OCI-LY1 (cell line): ENCODE measurements at regions not wholly inside any gene's neighbourhood (a gene's known extent, or its start where the extent isn't known, plus 50 kb on each side); places are given as distances from the start of the nearest gene placed in this dataset.

Experiments used
- H2AFZ ChIP-seq: fragments of 200-600 bp; sonication (generic), shearing (Covaris generic); 2 replicates; pipeline ENCODE4 v1.6.0; 2014; ENCODE audit warnings: antibody characterized with exemption, mild to moderate bottlenecking, low read length
- H3F3A ChIP-seq: fragments of 200-600 bp; sonication (generic), shearing (Covaris generic); 2 replicates; pipeline ENCODE4 v1.6.0; 2014; ENCODE audit warnings: mild to moderate bottlenecking, antibody characterized with exemption, low read length, moderate library complexity; ENCODE audit not compliant: insufficient read depth
- H3K27ac ChIP-seq: fragments of 200-600 bp; sonication (generic); 2 replicates; pipeline ENCODE4 v1.5.1; 2014; ENCODE audit warnings: low read length, mixed run types, mild to moderate bottlenecking, low read depth; ENCODE audit not compliant: poor library complexity, severe bottlenecking
- H3K27me3 ChIP-seq: fragments of 200-600 bp; sonication (generic); 2 replicates; pipeline ENCODE4 v1.6.0; 2014; ENCODE audit warnings: antibody characterized with exemption, mild to moderate bottlenecking, low read length, moderate library complexity; ENCODE audit not compliant: insufficient read depth
- H3K36me3 ChIP-seq: fragments of 200-600 bp; sonication (generic); 2 replicates; pipeline ENCODE4 v1.6.1; 2014; ENCODE audit warnings: mild to moderate bottlenecking, antibody characterized with exemption, low read length, moderate library complexity, mixed read lengths; ENCODE audit not compliant: insufficient read depth
- H3K4me1 ChIP-seq: fragments of 200-600 bp; sonication (generic); 2 replicates; pipeline ENCODE4 v1.5.1; 2014; ENCODE audit warnings: mild to moderate bottlenecking, low read length, moderate library complexity; ENCODE audit not compliant: insufficient read depth, severe bottlenecking
- H3K4me2 ChIP-seq: fragments of 200-600 bp; sonication (generic), shearing (Covaris generic); 2 replicates; pipeline ENCODE4 v1.6.1; 2014; ENCODE audit warnings: low read length
- H3K4me3 ChIP-seq: fragments of 200-600 bp; sonication (generic); 2 replicates; pipeline ENCODE4 v1.5.1; 2014; ENCODE audit warnings: low read length, low read depth, mild to moderate bottlenecking, mixed read lengths; ENCODE audit not compliant: poor library complexity, severe bottlenecking
- H3K79me2 ChIP-seq: fragments of 200-600 bp; shearing (Covaris generic); 2 replicates; pipeline ENCODE4 v1.6.1; 2016; ENCODE audit warnings: mixed run types, low read length, mixed read lengths; ENCODE audit not compliant: insufficient read depth
- H3K9ac ChIP-seq: fragments of 200-600 bp; sonication (generic), shearing (Covaris generic); 2 replicates; pipeline ENCODE4 v1.6.1; 2014; ENCODE audit warnings: mild to moderate bottlenecking, low read length, mixed read lengths
- H3K9me2 ChIP-seq: fragments of 200-600 bp; sonication (generic), shearing (Covaris generic); 2 replicates; pipeline ENCODE4 v1.6.1; 2014; ENCODE audit warnings: low read depth, mild to moderate bottlenecking, low read length, mixed read lengths
- H3K9me3 ChIP-seq: fragments of 200-600 bp; shearing (Covaris generic); 2 replicates; pipeline ENCODE4 v1.6.1; 2014; ENCODE audit warnings: low read length, mixed read lengths
- H4K20me1 ChIP-seq: fragments of 200-600 bp; sonication (generic), shearing (Covaris generic); 2 replicates; pipeline ENCODE4 v1.6.0; 2016; ENCODE audit warnings: mild to moderate bottlenecking, low read length; ENCODE audit not compliant: insufficient read depth
- CTCF ChIP-seq: fragments of 200-600 bp; sonication (generic), shearing (Covaris generic); IDR thresholded peaks from 2 replicates; pipeline ENCODE4 v1.5.1; 2017; ENCODE audit warnings: mild to moderate bottlenecking, antibody characterized with exemption, low read length, moderate library complexity, mixed read lengths
- EZH2 ChIP-seq: fragments of 200-600 bp; sonication (generic), shearing (Covaris generic); IDR thresholded peaks from 2 replicates; pipeline ENCODE4 v1.8.0; 2017; ENCODE audit warnings: borderline replicate concordance, mixed run types, mild to moderate bottlenecking, antibody characterized with exemption, low read length, moderate library complexity, mixed read lengths

GRCh38 chr22:47630741-47631534, 868.5 kb downstream of the TBC1D22A start:
- H3K4me3 ChIP-seq, result no peak overlapping the region
- H4K20me1 ChIP-seq, result no peaks in the 10 kb centered on the region
- no peak overlapping the region for H3K4me2 ChIP-seq
- H3F3A ChIP-seq, result no peaks in the 10 kb centered on the region
- no peaks in the 10 kb centered on the region for H3K9me3 ChIP-seq
- H3K4me1 ChIP-seq, result no peaks in the 10 kb centered on the region
- no peaks in the 10 kb centered on the region for H3K9me2 ChIP-seq
- H3K27ac ChIP-seq, result no peak overlapping the region
- no peak overlapping the region for H2AFZ ChIP-seq
- H3K27me3 ChIP-seq, result no peaks in the 10 kb centered on the region
- H3K9ac ChIP-seq, result no peak overlapping the region
- H3K36me3 ChIP-seq, result no peaks in the 10 kb centered on the region
- no peaks in the 10 kb centered on the region for H3K79me2 ChIP-seq
- TF ChIP-seq EZH2, result no peak
- TF ChIP-seq CTCF, result no peak

DNA sequence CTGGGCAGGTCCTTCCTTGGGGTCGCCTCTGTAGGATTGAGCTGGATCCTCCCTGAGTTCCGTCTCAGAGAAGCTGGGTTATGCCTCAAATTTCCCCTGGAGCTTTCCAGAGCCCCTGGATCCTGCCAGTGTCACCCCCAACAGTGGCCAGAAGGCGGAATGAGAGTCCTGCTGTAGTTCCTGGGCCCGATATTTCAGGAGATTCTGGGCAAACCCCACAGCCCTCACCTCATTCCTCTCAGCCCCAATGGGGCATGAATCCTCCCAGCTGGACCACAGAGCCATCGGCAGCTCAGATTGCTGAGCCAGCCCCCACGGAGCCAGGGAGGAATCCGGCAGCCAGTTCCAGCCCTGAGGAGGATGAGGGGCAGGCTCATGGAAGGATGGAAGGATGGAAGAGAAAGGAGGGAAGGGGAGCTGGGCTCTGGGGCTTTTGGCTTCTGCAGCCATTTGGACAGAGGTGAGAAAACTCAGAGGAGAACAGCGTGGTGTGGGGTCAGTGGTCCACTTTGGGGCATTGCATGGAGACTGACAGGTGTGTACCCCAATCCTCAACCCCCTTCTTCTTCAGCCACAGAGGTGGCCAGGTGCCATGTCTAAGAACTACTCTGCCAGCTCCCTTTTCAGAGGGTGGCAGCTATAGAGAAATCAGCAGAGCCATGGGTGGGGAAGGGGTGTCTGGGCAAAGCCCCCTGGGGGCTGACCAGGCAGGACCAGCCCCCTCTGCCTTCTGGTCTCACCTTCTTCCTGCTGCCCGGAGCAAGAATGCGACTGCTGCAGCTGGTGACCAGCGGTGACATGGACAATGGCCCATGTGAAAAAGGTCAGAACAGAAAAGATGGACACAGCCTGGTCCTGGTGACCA, 867.6 kb downstream of the TBC1D22A start:
- Histone ChIP-seq H3K27me3 (no peaks in the 10 kb centered on the region), H3F3A (no peaks in the 10 kb centered on the region), H3K36me3 (no peaks in the 10 kb centered on the region), H3K9me2 (no peaks in the 10 kb centered on the region), H3K4me1 (no peaks in the 10 kb centered on the region), H3K9me3 (no peaks in the 10 kb centered on the region), H2AFZ (no peak overlapping the region), H3K9ac (no peak overlapping the region), H3K4me3 (no peak overlapping the region), H3K4me2 (no peak overlapping the region), H3K27ac (no peak overlapping the region), H4K20me1 (no peaks in the 10 kb centered on the region), H3K79me2 (no peaks in the 10 kb centered on the region)
- no peak for TF ChIP-seq CTCF

GRCh38 chr22:47629273-47629711, 866.8 kb downstream of the TBC1D22A start:
- Histone ChIP-seq H3K36me3 (no peaks in the 10 kb centered on the region), H3K27ac (no peak overlapping the region), H3K9ac (no peak overlapping the region), H3K27me3 (no peaks in the 10 kb centered on the region), H4K20me1 (no peaks in the 10 kb centered on the region), H3F3A (no peaks in the 10 kb centered on the region), H2AFZ (no peak overlapping the region), H3K4me1 (no peaks in the 10 kb centered on the region), H3K4me3 (no peak overlapping the region), H3K9me3 (no peaks in the 10 kb centered on the region), H3K9me2 (no peaks in the 10 kb centered on the region), H3K4me2 (no peak overlapping the region), H3K79me2 (no peaks in the 10 kb centered on the region)
- TF ChIP-seq EZH2 (no peak), CTCF (no peak)
